ENCODE measurements at regions not wholly inside any gene's neighbourhood (a gene's known extent, or its start where the extent isn't known, plus 50 kb on each side); places are given as distances from the start of the nearest gene placed in this dataset.
A peak's percentile ranks its signal among the peaks of the same experiment; 100 is the strongest.

DNA sequence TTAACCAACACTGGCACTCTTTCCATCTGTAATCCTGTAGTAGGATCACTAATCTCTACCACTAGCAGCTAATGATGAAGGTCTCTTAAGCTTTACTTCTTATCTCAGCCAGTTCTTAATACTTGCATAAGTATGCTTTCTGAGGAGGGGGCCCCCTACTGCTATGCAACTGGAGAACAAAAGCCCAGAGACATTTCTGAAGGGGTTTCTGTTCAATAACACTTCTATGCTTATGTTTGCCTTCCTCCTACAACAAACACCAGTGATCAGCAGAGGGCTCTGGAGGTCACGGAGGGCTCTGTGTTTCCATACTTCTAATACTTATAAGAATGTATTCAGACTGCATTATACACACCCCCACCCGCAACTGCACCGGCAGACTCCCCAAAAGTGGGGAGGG is 215.8 kb downstream of the BARHL2 start:
- no peak for DNase-seq (ENCODE audit: low read depth in 2 of 2)

DNA sequence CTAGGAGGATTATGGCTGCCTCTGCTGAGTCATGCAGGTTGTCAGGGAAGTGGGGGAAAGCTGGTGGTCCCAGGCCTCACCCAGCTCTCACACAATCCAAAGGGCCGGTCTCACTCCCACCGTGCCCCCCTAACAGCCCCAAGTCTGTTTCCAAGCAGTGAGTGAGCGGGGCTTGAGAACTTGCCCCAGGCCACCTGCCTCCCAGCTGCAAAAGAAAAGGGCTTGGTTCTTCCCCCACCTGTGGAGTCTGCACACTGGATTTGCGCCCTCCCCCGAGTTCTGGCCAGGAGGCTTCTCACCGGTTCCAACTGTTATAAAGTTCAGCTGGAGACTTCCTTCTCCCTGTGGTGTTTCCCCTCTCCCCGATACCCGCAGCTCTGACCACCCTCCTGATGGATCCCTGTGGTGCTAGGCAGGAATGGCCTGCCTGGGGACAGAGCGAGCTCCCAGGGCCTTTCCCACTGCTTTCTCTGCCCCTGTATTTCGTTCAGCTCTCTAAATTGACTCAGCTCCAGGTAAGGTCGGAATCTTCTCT is 222.3 kb downstream of the BARHL2 start:
- no peak for DNase-seq (ENCODE audit: low read depth in 2 of 2)

DNA sequence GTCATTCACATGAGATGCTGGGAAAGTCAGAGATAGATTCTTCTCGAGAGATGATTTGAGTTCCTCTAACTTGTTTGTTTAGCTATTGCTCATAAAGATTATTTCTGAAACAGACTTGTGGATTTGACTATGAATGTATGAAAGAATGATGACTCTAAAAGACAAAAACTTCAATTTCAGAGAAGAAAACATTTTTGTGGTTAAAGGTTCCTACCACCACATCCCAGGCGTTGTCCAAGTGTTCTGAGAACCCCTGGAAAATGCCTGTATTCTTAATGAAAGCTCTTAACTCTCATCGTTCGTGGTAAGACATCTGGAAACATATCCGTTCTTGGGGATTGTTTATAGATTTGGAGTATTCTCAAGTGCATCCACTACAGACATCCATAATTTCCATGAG is 228.7 kb downstream of the BARHL2 start:
- DNase-seq (ENCODE audit: low read depth in 2 of 2), result no peak

DNA sequence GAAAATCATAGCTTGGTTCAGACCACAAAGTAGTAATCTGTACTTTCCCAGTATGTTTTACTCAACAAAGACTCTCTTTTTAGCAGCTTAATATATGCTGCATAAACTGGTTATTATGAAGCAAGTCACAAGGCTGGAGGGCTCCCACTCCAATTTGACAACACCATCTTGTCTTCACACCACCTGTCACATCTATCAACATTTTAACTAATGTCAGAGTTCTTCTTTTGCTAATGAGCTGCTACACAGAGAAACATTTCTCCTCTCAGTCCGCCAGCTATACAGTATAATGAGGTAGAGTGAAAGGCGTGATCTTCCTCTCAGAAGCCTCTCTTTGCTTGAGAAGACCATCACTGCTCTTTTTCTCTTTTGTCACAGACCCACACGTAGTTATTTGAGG is 230.1 kb downstream of the BARHL2 start:
- no peak for DNase-seq (ENCODE audit: low read depth in 2 of 2)

DNA sequence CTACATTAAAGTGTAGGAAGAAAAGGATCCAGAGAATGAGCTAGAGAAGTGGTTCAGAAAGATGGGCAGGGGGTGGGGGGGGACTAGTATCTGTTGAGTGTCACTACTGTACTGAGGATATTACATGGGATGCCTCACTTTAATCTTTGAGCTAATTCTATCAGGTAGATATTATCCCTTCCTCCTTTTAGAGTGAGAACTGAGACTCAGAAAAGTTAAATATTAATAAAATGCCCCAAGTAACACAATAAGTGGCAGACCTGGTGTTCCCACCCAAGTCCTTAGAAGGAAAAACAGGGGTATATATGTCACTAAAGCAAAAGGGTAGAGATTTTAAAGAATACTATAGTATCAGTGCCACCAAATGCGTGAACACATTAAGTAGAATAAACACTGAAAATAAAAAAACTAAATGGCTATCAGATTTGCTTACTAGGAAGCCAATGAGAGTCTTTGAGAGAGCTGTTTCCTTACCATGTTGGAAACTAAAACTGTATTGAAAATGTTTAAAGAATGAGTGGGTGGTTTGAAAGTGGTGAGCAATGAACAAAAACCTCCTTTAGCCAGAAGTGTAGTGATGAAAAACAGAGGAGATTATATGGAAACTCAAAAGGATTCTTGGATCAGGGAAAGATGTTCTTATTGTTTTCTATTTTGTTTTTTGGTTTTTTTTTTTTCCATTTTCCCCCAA is 230.8 kb downstream of the BARHL2 start:
- DNase-seq (ENCODE audit: low read depth in 2 of 2), result no peak

DNA sequence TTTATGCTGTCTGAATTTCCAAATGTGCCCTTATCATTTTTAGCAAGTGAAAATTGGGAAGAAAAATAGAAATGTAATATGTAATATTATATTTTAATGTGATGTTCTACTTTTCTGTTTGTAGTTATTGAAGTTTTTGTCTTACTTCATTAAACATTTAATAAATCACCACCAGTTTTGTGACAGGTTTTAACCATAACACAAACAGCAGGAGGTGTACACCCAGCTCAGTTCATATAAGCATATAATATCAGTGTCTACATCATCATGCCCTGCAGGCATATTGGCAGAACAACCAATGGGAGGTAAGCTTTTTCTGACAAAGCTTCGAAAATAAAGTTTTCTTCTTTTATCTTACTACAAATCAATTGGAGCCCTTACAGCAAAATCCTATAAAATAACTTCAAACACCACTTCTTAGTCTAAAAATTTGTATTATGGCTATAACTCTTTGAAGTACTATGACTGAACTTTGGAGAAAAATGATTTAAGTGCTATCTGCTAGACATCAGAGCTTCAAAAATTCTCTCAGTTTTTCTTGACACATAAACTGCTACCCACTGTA is 236.7 kb downstream of the BARHL2 start:
- DNase-seq (ENCODE audit: low read depth in 2 of 2), result no peak

DNA sequence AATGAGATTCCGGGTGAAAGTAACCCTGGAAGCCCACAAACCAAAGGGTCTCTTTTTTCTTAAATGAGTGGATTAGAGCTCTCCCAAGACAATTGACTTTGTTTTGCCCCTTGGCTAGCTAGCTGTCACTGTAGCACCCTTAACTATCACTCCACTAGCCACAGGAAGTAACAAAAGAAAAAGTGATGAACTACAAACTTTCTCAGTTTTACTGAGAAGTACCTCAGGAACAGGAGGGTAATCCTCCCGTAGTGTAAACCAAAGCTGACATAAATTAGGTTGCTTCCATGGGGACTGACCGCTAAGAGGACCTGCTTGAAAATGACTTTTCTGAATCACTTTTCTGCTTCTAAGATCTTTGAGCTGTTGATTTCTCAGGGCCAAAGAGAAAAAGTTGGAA is 240.1 kb downstream of the BARHL2 start:
- DNase-seq (ENCODE audit: low read depth in 2 of 2), result no peak

DNA sequence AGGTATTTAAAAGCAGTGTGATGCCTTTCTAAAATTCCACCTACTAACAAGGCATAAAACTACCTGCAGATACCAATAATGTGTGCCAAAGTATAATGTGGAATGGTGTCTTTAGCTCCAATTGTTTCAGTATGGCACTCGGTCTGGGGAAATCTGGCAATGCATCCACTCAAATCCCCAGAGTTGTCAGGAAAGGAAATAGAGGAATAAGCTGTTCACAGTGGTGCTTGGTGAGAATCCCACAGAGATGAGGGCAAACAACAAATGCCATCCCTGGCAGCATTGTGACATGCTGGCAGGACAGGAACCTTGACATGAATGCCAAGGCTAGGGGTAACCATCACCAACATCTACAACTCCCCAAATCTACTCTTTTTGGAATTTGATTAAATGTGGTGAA is 240.7 kb downstream of the BARHL2 start:
- DNase-seq (ENCODE audit: low read depth in 2 of 2), result no peak

DNA sequence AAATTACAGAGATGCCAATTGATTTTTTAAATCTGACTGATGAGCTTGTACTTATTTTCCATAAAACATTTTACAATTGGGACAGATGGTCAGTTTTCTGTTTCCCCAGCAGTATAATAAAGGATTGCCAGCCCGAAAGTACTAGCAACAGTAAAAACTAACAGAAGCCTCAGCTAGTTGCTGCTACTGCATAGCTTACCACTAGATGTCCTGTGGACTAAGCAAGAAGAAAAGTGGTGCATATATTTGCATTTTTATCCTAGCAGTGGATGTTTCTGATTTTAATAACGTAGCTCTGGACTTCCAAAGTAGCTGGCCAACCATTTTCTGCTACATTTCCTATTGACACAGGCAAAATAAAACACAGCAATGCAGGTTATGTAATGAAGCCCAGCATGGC is 241.5 kb downstream of the BARHL2 start:
- peak in 1 of 2 donors; percentile 1 for DNase-seq (ENCODE audit: low read depth in 2 of 2)

DNA sequence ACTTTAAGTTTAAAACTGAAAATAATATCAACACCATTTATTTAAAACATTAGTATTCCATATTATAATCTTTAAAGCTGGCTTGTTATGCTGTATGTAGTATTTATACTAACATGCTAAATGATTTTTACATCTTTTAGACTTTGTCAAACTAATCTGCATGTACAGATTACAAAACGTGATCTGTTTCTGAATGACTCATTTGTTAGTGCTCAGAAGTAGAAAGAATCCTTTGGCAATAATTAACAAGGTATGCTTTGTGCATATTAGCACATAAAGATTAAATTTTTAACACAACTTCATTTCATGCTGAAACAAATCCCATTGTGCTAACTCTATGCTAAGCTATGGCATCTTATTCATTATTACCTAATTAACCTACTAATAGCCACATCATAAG is 242.4 kb downstream of the BARHL2 start:
- DNase-seq (ENCODE audit: low read depth in 2 of 2), result no peak

DNA sequence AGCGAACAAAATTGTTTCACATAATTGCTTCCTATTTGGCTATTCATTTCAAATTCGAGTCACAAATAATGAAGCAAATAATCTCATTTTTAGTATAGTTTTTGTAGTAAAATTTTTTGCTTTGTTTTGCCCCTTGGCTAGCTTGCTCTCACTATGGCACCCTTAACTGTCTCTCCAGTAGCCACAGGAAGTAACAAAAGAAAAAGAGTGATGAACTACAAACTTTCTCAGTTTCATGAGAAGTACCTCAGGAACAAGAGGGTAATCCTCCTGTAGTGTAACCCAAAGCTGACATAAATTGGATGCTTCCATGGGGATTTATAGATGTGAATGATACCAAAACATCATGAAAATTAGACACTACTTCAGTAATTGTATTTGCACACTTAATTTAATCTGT is 242.9 kb downstream of the BARHL2 start:
- no peak for DNase-seq (ENCODE audit: low read depth in 2 of 2)

DNA sequence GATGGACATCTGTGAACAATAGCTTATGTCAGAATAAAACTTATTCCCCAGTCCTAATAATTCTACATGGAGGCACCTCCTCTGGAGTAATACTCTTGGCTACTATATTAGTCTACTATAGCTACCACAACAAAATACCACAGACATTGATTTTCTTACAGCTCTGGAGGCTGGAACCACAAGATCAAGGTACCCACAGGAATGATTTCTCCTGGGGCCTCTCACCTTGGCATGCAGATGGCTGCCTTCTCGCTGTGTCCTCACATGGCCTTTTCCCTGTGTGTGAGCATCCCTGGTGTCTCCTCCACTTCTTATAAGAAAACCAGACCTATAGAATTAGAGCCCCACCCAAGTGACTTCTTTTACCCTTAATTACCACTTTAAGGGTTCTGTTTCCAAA is 244.3 kb downstream of the BARHL2 start:
- no peak for DNase-seq (ENCODE audit: low read depth in 2 of 2)

DNA sequence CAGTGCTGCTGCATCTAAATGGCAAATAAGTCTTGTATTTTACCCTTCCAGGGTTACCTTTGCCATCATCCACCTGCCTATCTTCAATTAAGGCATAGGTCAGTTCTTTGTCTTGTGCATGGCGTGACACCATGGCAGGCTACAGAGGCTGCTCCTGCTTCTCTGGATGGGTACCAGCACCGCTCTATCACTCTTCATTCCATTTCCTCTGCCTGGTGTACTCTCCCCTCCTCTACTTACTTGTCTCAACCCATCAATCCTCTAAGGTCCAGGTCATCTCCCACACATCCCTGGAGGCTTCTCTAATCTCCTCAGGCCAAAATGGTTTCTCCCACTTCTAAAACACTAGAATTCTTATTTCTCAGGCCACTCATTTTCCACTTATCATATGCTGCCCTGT is 257.5 kb downstream of the BARHL2 start:
- DNase-seq (ENCODE audit: low read depth in 2 of 2), result no peak

DNA sequence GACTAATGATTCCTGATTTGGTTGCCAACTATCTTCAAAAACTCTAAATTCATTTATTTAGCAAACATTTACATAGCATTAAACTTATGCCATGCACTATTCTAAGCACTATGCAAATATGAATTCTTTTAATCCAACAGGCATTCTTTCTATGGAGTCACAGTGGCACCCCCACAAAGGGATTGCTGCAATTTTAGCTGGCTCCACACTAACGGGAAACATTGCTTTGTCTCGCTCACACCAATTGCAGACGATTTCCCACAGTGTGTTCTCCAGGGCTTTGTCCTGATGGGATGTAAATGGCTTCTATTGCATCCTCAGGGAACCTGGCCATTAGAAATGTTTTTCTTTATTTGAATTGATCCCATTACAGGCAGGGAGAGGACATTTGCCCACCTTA is 259.1 kb downstream of the BARHL2 start:
- no peak for DNase-seq (ENCODE audit: low read depth in 2 of 2)

DNA sequence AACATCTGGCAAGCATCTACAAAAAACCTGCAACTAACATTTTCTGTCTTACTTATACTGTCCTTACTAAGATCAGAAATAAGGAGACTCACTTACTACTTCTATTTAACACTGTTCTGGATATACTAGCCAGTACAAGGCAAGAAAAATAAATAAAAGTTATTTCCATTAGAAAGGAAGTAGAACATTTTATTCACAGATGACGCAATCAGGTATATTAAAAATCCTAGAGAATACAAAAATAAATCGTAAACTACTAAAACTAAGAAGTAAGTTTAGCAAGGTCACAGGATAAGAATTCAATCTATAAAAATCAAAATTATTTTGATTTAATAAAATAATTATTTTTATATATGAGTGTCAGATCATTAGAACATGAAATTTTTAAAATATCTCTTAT is 264.6 kb downstream of the BARHL2 start:
- no peak for DNase-seq (ENCODE audit: low read depth in 2 of 2)

DNA sequence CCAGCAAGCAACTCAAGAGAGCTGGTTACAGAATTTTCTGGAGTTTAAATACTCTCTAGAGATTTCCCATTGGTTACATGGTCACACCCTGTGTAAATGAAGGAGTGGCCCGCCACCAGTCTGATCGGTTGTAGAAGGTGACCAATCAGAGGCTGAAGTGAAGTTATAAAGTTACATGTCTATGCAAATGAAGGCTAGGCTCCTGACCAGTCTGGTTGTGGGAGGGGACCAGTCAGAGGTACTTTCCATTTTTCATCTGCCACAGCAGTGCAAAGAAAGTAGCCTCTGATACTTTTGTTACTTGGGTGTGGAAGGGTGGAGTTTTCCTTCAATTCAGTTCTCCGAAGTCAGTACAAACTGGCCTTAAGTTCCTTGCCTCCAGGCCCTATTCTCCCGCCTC is 273.7 kb downstream of the BARHL2 start:
- no peak for DNase-seq (ENCODE audit: low read depth in 2 of 2)

DNA sequence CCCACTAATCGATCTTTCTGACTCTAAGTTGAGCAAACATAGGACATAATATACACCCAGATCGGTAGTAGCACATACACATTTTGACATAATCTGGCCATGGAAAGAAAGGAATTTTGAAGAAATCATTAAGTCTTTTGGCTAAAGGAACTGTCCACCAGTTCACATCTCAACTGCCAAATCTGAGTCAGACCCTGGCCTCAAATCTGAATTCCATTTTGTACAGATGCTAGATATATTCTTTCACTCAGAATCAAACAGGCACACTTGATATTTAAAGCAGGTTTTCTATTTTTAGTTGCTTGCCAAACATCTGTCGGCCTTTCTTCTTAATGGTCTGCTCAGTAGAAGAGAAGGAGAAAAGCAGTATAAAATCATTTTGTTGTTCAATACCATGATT is 281.8 kb downstream of the BARHL2 start:
- no peak for DNase-seq (ENCODE audit: low read depth in 2 of 2)

DNA sequence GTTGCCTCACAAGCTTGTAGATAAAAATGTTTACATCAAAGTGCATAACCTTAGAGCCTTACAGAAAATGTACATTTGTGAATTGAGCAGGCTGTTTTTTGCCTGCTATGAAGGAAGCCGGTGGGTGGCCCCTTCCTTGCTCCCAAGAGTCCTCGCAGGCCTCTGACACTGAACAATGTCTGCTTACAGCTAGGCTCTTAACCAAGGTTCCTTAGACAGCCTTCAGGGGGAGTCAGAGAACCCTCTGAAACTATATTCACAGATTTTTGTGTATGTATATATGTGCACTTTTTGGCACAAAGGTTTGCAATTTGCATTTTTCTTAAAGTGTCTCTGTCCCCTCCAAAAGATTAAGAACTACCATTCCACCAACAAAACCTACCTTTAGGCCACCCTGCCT is 282.6 kb downstream of the BARHL2 start:
- DNase-seq (ENCODE audit: low read depth in 2 of 2), result no peak

DNA sequence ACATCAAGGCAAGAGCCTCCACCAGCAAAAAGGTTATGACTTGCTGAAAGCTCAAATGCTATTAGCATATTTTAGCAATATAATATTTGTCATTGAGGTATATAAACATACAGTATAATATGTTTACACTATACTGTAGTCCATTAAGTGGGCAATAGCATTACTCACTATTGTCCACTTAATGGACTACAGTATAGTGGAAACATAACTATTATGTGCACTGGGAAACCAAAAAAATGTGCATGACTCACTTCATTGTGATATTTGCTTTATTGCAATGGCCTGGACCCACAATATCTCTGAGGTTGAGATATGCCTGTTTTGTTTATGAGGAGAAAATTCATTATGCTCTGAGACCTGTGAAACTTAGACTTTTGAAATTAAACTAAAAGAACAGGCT is 300.0 kb downstream of the BARHL2 start:
- DNase-seq (ENCODE audit: low read depth in 2 of 2), result no peak

DNA sequence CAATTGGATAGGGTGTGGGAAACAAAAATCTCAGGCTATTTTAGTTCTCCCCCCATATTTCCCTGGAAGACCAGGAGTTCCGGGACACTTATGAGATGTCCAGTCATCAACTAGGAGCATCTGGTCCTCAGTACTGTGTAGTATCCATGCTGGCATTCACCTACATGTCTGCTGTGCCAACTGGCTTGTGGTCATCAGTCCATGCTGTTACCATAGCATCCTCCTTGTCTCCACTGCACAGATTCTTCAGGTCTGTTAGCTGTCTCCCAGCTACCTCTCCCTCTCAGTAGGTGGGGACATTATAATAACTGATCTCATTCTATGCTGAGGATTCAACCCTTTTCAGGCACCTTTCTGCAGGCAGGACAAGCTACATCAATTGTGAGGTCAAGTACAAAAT is 302.9 kb downstream of the BARHL2 start:
- DNase-seq (ENCODE audit: low read depth in 2 of 2), result no peak

DNA sequence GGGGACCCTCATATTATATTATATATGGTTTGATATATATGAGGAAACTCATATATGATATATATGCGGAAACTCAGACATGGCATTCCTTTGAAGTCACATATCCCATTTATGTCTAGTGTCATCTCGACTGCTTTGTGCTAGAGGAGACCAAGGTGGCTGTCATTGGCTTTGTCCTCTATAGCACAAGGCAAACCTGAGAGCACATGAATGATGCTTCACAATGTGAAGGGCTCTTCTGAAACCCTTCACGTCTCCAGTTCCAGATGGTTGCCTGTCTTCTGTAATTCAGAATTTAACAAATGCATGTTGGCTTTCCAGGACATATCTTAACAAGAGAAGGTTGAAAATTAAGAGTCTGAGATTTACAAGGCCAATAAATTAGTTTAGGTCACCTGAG is 303.6 kb downstream of the BARHL2 start:
- DNase-seq (ENCODE audit: low read depth in 2 of 2), result no peak

DNA sequence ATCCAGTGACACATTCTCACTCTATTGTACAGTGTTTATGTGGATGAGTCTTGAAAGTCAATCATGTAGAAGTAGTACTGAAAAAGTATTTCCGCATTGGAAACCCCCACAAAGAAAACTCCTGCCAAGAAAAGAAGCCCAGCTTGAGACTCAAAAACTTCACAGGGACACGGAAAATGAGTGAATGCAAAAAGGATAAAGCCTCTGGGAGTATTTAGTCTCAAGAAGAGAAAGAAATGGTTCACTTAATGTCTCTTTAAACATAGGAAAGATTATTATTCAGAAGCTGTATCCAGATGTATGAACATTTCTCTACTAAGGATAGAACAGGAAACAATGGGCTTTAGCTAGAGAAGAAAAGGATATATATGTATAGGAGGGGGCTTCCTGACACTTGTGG is 304.5 kb downstream of the BARHL2 start:
- DNase-seq (ENCODE audit: low read depth in 2 of 2), result no peak

DNA sequence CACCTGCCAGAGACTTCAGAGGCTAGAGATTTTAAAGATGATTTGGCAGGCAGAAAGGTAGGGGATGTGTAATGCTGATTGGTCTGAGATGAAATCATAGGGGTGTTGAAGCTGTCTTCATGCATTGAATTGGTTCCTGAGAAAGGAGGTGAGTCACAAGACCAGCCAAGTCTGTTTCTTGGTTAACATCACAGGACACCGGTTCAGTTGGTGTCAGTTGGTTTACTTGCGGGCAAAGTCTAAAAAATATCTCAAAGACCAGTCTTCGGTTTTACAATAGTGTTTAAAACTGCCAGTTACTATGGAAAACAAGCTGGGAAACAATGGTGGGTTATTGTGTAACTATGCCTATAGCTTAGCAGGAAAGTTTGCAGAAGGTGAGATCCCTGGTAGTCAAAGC is 305.9 kb downstream of the BARHL2 start:
- no peak for DNase-seq (ENCODE audit: low read depth in 2 of 2)

DNA sequence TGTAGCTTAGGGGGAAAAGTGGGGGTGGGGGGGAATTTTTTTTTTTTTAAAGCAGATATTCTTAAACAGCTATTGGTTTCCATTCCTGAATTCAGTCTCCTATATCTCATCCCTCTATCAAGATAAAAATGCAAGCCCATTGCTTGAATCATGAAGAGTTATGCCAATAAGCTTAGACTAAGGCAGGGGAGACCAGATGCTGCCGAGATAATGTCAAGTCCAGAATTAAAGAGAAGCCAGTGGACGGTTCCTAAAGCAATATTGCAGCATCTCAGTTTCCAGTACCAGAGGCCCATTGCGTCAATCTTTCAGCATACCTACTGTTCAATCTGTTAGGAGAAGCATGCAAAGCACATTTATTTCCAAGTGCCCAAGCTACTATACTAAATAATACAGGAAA is 309.4 kb downstream of the BARHL2 start:
- no peak for DNase-seq (ENCODE audit: low read depth in 2 of 2)

Measured in dermis microvascular lymphatic vessel endothelial cell (primary cell).